Stimulated activated CD4-positive, alpha-beta T cell treated with anti-CD3 and anti-CD28 coated beads, Interleukin-12 subunit alpha, Interleukin-12 subunit beta, amount 100 ng/mL, for 4 hours (primary cell): ENCODE measurements at regions not wholly inside any gene's neighbourhood (a gene's known extent, or its start where the extent isn't known, plus 50 kb on each side); places are given as distances from the start of the nearest gene placed in this dataset.

ENCODE experiments used
- DNase-seq: peaks from one replicate; pipeline ENCODE4 v3.0.0-alpha.2; 2020

DNA sequence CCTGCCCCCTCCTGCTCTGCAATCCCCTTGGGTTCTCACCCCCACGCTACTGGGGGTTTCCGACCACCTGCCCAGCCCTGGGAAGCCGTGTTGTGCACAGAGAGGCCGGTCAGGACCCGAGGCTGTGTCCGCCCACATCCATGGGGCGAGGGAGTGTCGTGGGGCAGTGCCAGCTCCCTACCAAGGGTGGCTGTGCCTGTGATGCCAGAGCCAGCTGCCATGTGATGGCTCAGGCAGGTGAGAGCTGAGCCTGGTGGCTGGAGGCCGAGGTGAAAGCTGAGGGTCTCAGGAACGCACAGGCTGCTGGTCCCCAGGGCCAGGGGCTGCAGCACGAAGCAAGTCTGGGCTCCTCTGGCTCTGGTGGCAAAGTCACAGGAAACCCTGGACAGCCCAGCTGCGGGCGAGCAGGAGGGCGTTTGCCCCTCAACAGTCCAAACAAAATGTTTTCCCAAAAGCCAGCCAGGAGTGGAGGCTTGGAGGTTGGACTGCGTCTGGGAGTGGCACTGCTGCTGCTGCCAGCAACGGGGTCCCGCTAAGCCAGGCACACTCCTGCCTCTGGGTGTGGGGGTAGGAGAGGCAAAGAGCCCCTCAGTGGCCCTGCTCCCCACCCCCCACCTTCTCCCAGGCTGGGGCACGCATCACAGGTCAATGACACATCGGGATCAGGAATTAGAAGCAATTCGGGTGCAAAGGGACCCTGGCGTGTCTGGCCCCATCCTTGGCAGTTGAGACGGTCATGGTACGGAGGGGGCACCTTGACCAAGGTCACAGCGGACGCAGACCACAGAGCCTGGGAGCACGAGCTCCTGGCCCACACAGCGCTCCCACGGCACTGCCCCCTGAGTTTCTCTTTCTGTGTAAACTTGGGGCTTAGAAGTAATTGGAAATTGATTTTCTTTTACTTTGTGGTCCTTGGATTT, 72.4 kb upstream of the GPC1 start:
- no peak for DNase-seq

DNA sequence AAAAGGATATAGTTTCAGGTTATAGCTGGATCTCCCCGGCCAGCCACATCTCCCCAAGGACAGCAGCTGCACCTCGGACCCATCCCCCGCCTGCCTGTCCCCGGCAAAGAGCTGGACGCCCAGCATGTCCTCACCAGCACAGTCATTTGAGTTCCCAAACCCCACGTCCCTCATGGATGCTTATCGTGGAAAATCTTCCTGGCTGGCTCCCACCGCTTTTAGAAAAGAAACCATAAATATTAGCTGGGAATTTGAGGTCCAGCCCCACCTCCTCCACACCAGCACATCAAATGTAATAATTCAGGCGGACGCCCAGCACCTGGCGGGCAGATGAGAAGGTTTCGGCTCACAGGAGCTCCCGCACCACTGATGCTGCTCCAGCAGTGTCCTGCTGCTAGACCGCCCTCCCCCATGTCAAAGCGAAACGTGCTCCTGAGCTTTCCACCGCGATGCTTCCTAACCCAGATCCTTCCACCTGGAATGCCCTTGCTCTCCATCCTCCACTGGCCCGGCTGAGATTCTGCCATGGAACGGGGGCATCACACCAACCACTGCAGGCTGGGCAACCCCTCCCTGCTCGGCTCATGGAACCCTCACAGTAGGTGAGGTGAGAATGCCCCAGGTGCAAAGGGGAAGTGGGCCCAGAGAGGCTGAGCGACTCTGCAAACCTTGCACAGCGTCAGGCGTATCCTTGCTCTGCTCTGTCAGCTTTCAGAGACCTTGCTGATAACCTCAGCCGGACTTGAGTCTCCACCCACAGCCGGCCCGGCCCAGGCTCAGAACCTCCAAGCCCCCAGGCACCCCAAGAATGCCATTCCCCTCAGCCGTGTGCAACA, 71.5 kb upstream of the GPC1 start:
- no peak for DNase-seq

- no peak for DNase-seq
Measured at GRCh38 chr2:240364582-240364960, 70.9 kb upstream of the GPC1 start.

GRCh38 chr2:240364961-240365775, 70.3 kb upstream of the GPC1 start:
- no peak for DNase-seq

DNA sequence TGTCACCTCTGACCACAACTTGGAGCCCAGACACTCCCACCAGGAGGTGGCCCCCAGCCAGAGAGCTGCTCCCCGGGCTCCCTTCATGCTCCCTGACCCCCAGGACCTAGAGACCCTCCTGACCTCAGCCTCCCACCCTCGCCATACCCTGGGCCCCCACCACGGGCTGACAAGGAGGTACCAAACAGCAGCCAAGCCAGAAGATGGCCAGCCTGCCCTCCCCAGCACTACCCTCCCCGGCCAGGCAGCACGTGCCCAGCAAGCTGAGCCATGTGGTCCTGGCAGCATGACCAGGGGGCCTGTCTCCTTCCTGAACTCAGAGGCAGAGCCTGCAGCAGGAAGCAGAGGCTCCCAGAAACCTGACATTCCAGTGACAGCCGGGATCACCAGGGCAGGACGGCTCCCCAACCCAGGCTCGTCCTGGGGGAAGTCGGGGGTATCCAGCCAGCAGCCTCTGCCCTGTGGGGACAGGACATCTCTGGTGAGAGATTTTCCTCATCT, 69.4 kb upstream of the GPC1 start:
- no peak for DNase-seq

- no peak for DNase-seq
Measured at GRCh38 chr2:240366901-240367300, 68.6 kb upstream of the GPC1 start.

DNA sequence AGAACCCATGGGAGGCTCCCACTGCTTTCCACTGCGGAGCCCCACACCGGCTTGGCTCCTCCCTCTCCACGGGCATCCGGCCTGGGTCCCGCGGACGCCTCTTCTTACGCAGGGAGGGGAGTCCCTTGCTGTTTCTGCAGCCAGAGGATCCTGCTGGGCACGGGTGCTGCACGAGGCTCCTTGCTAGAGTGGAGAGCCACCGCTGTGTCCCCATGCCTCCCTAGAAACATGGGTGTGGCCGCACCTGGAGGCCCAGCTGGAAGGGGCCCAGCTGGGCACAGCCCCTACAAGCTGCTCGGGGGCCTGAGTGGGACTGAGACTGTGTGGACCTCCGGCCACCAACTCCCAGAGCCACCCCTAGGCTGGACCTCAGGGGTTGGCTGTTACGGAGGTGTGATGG, 67.7 kb upstream of the GPC1 start:
- no peak for DNase-seq

DNA sequence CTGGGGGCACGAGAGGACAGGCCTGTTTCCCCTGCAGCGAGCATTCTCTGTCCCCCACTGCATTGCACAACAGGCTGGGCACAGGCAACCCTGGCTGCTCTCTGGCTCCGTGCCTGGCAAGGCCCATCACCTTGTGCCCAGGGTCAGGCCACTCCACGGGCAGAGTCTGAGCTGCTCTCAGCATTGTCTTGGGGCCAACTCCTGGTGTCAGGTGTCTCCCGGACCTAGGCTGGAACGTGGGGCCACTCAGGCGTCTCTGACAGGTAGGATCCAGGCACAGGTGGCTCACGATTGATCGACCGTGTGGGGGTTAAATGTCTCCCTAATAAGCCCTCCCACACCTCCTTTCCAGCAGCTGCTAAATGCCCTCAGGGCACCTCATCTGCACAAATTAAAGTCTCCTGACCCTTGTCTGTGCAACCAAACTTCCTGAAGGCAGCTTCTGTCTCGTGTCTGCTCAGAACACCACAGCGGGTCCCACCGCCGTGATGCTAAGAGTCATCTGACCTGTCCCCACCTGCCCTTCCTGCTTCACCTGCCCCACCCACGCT, 66.6 kb upstream of the GPC1 start:
- no peak for DNase-seq

GRCh38 chr2:240369335-240369734, 66.1 kb upstream of the GPC1 start:
- DNase-seq: no peak

- DNase-seq: no peak
Measured at GRCh38 chr2:240369801-240370585, 65.5 kb upstream of the GPC1 start.

GRCh38 chr2:240371129-240372000, 64.1 kb upstream of the GPC1 start:
- no peak for DNase-seq

- DNase-seq: no peak
Measured at GRCh38 chr2:240372101-240372500, 63.4 kb upstream of the GPC1 start.

- no peak for DNase-seq
Measured at GRCh38 chr2:240373289-240373885, 62.1 kb upstream of the GPC1 start.

GRCh38 chr2:240374085-240374907, 61.2 kb upstream of the GPC1 start:
- DNase-seq: no peak

- no peak for DNase-seq
Measured at GRCh38 chr2:240375024-240375645, 60.3 kb upstream of the GPC1 start.

GRCh38 chr2:240376739-240377138, 58.7 kb upstream of the GPC1 start:
- DNase-seq: no peak

GRCh38 chr2:240377366-240377765, 58.1 kb upstream of the GPC1 start:
- DNase-seq: no peak

DNA sequence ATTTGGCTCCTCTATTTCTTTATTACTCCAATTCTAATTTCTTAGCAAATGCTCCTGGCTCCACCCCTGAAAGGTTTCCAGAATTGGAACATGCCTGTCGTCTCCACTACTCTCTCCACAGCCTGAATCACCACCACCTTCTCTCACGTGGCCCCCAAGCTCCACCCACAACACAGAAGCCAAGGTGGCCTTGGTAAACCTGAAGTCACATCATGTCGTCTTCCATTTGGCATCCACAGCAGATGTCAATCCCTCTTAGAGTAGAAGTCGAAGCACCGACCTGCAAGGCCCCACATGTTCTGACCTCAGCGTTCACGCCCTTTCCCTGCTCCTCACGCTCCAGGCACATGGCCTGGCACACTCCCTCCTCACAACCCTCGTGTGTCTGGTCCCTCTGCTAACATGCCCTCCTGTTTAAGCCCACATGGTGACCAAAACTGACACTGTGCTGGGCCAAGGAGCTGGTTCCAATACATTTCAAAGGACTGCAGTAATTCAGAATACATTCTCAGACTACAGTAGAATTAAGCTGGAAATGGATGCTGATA, 56.3 kb upstream of the GPC1 start:
- DNase-seq: no peak
